ENCODE measurements at regions not wholly inside any gene's neighbourhood (a gene's known extent, or its start where the extent isn't known, plus 50 kb on each side); places are given as distances from the start of the nearest gene placed in this dataset.
A peak's percentile ranks its signal among the peaks of the same experiment; 100 is the strongest.

- no peak for DNase-seq (ENCODE audit: low spot score)
Measured at GRCh38 chr2:217037353-217037752, 177.5 kb upstream of the TNP1 start.

GRCh38 chr2:217035967-217036366 lies 176.1 kb upstream of the TNP1 start:
- DNase-seq (ENCODE audit: low spot score): no peak

GRCh38 chr2:217033186-217033585 lies 173.3 kb upstream of the TNP1 start:
- DNase-seq (ENCODE audit: low spot score): no peak

- DNase-seq (ENCODE audit: low spot score): no peak
Measured at GRCh38 chr2:217031445-217031844, 171.6 kb upstream of the TNP1 start.

GRCh38 chr2:217030081-217030480 lies 170.2 kb upstream of the TNP1 start:
- DNase-seq (ENCODE audit: low spot score): no peak

GRCh38 chr2:217028128-217028527 lies 168.3 kb upstream of the TNP1 start:
- DNase-seq (ENCODE audit: low spot score): no peak

GRCh38 chr2:217027414-217027813 lies 167.6 kb upstream of the TNP1 start:
- no peak for DNase-seq (ENCODE audit: low spot score)

GRCh38 chr2:217026569-217026968 lies 166.7 kb upstream of the TNP1 start:
- no peak for DNase-seq (ENCODE audit: low spot score)

- DNase-seq (ENCODE audit: low spot score): no peak
Measured at GRCh38 chr2:217026161-217026560, 166.3 kb upstream of the TNP1 start.

GRCh38 chr2:217023611-217024010 lies 163.7 kb upstream of the TNP1 start:
- DNase-seq (ENCODE audit: low spot score): no peak

GRCh38 chr2:217017456-217018252 lies 157.8 kb upstream of the TNP1 start:
- DNase-seq (ENCODE audit: low spot score): no peak

GRCh38 chr2:217016796-217017419 lies 157.0 kb upstream of the TNP1 start:
- no peak for DNase-seq (ENCODE audit: low spot score)

GRCh38 chr2:217014328-217015105 lies 154.7 kb upstream of the TNP1 start:
- DNase-seq (ENCODE audit: low spot score): no peak

GRCh38 chr2:217013926-217014325 lies 154.1 kb upstream of the TNP1 start:
- no peak for DNase-seq (ENCODE audit: low spot score)

- DNase-seq (ENCODE audit: low spot score): no peak
Measured at GRCh38 chr2:217011576-217011975, 151.7 kb upstream of the TNP1 start.

- DNase-seq (ENCODE audit: low spot score): peak; percentile 17
Measured at GRCh38 chr2:217010173-217010572, 150.3 kb upstream of the TNP1 start.

- no peak for DNase-seq (ENCODE audit: low spot score)
Measured at GRCh38 chr2:217008794-217009193, 148.9 kb upstream of the TNP1 start.

GRCh38 chr2:217006217-217006616 lies 146.4 kb upstream of the TNP1 start:
- no peak for DNase-seq (ENCODE audit: low spot score)

- DNase-seq (ENCODE audit: low spot score): no peak
Measured at GRCh38 chr2:217004656-217005055, 144.8 kb upstream of the TNP1 start.

GRCh38 chr2:217001740-217002139 lies 141.9 kb upstream of the TNP1 start:
- no peak for DNase-seq (ENCODE audit: low spot score)

- DNase-seq (ENCODE audit: low spot score): no peak
Measured at GRCh38 chr2:217000406-217000805, 140.5 kb upstream of the TNP1 start.

GRCh38 chr2:216996279-216996845 lies 136.5 kb upstream of the TNP1 start:
- DNase-seq (ENCODE audit: low spot score): no peak
